HG03064 (cell line): ENCODE measurements at regions not wholly inside any gene's neighbourhood (a gene's known extent, or its start where the extent isn't known, plus 50 kb on each side); places are given as distances from the start of the nearest gene placed in this dataset.

Experiments
- ATAC-seq: cut with Tn5 transposase; IDR thresholded peaks from one replicate; pipeline ENCODE4 v1.9.1; 2021; ENCODE audit warnings: low read depth; ENCODE audit not compliant: unreplicated experiment

GRCh38 chr4:24249972-24250371, 334.4 kb downstream of the DHX15 start:
- no peak for ATAC-seq

- ATAC-seq: no peak
These were observed 335.4 kb downstream of the DHX15 start for GRCh38 chr4:24248674-24249630.

GRCh38 chr4:24245491-24245820, 338.9 kb downstream of the DHX15 start:
- no peak for ATAC-seq

DNA sequence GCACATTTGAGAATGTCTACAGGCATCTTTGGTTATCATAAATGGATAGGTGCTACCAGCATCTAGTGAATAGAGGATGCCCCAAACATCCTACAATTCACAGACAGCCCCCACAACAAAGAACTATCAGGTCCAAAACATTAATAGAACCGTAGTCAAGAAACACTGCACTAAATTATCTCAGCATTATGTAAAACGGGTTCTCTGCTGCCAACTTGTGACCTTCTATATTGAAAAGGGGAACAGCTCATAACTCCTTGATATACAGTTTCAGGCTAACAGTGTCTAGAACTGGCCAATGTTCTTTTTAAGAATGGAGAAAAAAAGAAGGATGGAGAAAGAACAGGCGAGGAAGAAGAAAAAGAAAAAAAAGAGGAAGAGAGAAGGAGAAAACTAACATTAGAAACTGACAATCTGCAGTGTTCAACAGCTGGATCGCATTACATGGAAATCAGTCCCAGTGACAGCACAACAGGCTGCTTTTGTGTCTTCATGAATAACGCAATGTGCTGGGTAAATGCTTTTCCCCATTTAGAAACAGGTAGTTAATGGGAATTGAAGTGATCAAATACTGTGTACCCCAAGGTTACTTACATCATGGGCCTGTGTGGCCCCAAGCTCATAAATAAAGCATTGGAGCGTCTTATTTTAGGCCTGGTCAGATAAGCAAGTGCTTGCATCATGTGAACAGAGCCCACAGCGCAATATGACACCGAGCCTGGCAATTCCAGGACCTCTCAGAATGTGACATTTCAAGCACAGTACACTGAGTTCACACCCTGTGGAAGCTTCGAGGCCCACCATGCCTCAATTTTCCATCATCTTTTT, 339.5 kb downstream of the DHX15 start:
- ATAC-seq: no peak

DNA sequence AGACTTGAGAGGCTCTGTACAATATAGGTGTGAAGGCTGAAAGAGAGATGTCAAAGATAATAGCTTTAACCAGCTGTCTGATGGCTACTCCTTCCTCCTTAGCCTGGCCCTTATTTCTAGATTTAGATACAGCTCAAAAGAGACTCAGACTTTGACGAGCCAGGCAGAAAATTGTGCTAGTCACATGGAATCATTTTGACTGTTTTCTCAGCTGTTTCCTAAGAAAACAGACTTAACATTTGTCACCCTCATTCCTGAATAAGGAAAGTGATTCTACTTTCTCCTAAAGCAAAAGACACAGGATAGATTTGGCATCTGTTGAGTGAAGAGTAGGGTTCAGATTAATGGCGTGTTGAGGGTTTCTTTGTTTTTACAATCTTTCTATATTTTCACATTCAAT, 340.7 kb downstream of the DHX15 start:
- ATAC-seq: no peak

DNA sequence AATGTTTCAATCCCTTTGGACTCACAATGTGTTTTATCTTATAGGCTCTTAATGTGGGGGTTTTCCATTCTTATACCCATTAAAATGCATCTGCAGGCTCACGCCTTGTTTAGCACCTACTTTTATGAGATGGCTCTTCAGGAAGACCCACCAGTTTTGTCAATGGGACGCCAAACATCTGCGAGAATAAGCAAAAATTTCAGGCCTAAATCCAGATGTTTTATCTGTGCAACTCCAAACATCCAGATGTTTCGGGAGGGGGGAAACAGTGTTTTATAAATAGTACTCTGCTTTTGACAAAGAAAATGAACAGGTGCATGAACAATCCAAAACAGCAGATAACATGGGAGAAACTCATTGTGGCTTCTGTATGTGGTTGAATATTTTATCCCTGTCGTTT, 342.8 kb downstream of the DHX15 start:
- ATAC-seq: no peak

GRCh38 chr4:24240655-24241054, 343.7 kb downstream of the DHX15 start:
- no peak for ATAC-seq

DNA sequence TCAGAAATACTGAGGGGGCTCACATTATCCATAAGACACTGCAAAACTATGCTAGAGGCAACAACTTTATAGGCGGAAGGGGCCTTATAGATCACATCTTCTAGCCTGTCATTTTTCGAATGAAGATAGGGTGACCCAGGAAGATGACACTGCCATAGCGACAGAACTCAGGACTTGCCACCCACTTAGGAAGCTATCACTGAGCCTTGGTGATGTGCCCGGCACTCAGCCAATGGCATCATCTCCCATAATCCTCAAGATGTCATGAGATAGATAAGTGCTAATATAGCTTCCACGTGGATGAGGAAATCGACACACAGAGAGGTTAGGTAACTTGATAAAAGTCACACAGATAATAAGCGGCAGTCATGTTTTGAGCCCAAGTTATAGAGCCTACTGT, 346.6 kb downstream of the DHX15 start:
- no peak for ATAC-seq

DNA sequence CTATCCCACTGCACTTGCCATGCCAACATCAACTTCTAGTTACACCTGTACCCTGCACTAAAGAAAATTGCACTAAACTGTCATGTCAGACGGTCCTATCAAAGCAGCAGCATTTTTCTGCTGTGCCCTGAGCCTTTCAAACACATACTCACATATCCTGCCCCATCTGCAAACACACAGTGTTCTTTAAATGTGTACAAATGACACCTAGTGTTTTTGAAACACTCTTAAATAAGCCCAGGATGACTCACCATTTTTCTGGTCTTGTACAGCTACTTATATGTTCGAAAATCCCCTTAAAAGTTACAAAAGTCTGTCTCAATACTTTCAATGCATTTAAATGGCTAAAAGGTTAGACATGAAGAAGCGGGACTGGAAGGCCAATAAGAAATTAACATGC, 346.7 kb upstream of the PPARGC1A start:
- ATAC-seq: no peak

- ATAC-seq: no peak
These were observed 346.3 kb upstream of the PPARGC1A start for GRCh38 chr4:24236120-24236519.

GRCh38 chr4:24235618-24236017, 345.8 kb upstream of the PPARGC1A start:
- ATAC-seq: no peak

- no peak for ATAC-seq
These were observed 344.5 kb upstream of the PPARGC1A start for GRCh38 chr4:24234288-24234848.

DNA sequence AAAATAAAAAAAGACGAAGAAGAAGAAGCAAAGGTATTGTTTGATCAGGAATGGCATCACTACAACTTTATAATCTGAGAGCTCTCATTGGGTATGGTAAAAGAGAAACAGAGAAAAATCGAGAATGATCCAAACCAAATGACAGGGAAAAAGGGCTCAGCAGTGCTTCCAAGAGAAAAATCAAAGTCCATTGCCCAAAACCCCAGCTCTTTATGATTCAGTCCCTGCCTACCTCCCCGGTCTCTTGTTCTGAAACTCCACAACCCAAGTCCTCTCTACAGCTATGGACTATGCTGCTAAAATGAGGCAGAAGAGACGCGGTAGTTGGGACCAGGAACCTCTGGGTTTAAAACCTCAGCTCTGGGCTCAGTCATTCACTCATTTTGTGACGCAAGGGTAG, 341.1 kb upstream of the PPARGC1A start:
- ATAC-seq: no peak

DNA sequence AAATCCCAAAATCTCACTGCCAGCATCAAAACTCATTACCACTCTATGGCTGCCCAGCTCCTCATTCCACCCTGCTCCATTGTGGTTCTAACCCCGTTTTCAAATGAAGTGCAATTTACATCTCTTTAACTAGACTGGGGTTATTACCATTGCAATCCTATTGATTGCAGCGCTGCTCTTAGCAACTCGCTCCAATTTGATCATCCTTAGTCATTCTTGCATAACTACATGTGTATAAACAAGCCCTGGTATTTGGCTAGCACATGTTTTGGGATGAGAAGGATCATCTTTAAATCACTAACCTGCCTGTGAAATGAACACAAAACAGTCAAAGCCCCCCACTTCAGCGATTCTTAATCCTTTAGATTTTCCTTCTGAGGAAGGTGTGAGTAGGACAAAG, 340.1 kb upstream of the PPARGC1A start:
- ATAC-seq: no peak

GRCh38 chr4:24228692-24229091, 338.8 kb upstream of the PPARGC1A start:
- ATAC-seq: no peak

- ATAC-seq: no peak
These were observed 336.8 kb upstream of the PPARGC1A start for GRCh38 chr4:24226667-24227066.

DNA sequence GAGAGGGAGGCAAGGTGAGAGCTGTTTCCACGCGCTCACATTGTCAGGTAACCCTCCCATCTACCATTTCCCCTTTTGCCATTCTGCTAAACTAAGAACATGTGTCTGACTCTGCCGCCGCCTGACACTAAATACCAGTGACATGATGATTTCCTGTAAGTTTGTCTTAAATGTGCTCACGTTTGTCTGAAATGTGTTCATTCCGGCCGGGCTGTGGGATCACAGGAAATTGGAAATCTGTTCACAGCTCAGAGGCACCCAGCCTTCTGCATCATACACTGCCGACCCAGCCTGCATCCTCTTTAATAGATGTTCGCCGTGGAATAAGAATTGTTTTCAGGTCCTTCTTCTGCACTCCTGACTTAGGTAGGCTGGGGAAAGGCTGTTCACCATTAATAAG, 336.2 kb upstream of the PPARGC1A start:
- ATAC-seq: no peak

- no peak for ATAC-seq
These were observed 334.6 kb upstream of the PPARGC1A start for GRCh38 chr4:24224446-24224845.

DNA sequence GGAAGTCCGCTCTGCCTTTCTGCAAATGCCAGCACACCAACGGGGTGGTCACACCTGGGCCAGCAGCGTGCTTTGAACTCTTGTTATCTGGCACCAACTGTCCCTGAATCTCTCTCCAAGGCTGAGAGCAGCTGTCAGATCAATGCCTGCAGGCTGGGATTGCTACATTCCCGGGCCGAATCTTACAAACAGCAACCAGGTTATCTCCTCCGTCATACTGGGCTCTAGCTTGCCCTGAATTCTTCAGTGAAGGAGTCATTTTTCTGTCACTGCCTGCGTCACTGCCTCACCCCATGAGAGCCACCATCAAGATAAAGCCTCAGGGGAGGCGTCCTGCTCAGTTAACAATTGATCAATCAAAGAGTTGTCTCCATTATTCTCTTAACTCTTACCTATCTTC, 329.4 kb upstream of the PPARGC1A start:
- no peak for ATAC-seq

GRCh38 chr4:24218566-24218965, 328.7 kb upstream of the PPARGC1A start:
- ATAC-seq: no peak

DNA sequence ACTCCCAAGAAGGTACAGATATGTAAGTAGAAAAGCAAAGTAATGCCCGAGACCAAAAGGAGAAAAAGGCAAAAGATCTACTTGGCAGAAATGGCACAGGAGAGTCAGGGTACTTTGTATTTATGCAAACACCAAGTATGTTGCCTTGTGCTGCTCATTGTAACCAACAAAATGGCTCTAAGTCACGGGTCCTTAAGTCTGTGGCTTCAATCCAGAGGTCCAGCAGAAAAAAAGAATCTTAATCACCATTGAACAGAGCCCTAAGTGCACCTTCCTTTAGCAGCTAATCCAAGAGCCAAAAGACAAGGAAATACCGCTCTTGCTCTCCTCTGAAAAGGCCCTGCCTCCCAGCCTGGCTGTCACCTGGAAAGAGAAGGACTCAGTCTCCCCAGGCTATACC, 324.9 kb upstream of the PPARGC1A start:
- ATAC-seq: no peak
